HG03442 (cell line): ENCODE measurements at regions not wholly inside any gene's neighbourhood (a gene's known extent, or its start where the extent isn't known, plus 50 kb on each side); places are given as distances from the start of the nearest gene placed in this dataset.

ENCODE experiments used
- ATAC-seq: cut with Tn5 transposase; IDR thresholded peaks from one replicate; pipeline ENCODE4 v1.9.1; 2021; ENCODE audit warnings: mild to moderate bottlenecking, moderate library complexity; ENCODE audit not compliant: unreplicated experiment

DNA sequence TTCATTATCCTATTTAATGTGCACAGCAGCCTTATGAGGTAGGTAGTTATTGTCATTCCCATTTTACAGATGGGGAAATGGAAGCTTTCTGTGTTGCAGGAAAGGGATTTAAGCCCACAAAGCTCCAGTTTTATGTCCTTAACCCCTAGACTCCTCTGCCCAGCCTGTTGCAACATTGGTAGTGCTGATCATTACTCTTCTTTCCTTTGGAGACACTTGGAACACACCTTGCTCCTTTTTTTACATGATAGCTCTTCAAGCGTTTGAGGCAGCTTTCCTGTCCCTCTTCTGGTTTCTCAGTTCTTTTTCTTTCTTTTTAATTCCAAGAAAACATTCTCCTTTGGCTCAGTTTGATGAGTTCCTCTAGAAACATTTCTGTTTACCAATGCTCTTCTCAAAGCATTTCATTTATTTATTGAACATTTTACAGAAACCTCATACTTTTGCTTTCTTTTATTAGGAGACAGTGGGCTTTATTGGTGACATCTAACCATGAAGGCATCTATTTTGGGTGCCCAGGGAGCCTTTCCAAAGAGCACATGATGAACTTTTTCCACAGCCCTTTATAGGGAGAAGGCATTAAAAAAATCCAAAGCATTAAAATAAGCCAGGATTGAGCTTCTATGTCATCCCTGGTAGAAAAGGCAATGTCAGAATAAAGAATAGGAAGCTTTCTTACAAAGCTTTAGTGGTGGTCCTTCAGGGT lies 218.0 kb downstream of the TMEM38B start:
- no peak for ATAC-seq

DNA sequence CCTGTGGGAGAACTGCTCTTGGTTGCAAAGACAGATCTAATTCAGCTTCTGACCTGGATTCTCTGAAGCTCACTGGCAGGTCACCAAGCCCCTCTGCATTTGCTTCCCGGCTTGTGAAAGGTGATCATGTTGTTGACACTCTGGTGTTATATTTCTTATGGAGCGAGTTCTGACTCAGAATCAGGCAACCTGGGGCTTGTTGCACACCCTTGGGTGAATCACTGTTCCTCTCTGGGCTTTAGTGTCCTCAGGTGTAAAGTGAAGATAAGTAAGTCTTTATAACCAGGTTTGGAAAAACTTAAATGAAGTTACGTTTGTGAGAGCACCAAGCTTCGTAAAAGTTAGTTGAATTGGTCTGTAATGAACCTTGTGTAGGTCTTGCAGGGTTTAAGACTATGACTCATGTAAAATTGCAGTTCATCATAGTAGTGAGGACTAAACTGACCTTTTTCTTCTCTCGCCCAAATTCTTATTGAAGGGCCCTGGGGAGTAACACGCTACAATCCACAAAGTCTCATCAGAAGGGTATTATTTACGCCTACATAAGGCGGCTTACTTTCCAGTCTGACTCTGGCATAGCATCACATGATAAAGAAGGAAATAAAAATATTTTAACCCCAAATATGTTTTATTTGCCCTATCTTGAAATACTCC lies 218.6 kb downstream of the TMEM38B start:
- ATAC-seq = no peak

DNA sequence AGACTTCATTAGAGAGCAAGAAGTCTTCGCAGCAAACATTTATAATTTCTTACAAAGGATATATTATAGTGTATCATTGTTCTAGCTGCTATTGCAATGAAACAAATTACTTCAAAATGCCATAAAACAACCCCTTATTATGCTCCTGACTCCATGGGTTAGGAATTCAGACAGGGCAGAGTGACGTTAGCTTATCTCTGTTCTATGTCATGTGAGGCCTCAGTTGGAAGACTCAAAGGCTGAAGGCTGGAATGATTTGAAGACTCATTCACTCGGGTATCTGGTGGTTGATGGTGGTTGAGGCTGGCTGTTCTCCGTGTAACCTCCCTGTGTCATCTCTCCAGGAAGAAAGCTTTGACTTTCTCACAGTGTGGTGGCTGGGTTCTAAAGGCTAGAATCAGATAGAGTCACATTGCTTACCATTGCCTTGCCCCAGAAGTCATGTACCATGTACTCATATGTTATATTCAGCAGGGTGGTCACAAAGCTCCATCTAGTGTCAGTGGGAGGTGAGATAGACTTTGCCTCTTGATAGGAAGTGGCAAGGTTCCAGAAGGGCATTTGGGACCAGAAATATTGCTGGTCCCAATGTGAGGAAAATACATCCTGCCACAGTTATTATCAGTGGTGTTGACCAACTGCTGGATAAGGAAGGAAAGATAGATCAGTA lies 226.9 kb downstream of the TMEM38B start:
- ATAC-seq = no peak

DNA sequence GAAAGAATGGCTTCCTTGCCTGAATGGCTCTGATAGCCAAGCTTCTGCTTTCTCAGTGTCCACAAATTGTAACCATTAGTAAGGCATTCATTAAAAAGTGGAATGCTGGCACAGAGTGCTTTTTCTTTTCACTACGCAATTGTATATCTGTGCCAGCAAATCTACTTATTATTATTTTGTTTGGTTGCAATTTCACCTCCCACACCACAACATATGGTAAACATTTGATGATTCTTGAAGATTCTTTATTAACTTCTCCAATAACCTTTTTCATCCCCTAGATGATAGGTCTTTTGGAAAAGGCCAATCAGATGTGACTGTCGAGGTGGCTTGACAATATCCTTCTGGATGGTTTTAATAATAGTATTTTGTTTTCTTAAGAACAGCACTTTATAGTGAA lies 234.1 kb downstream of the TMEM38B start:
- no peak for ATAC-seq

DNA sequence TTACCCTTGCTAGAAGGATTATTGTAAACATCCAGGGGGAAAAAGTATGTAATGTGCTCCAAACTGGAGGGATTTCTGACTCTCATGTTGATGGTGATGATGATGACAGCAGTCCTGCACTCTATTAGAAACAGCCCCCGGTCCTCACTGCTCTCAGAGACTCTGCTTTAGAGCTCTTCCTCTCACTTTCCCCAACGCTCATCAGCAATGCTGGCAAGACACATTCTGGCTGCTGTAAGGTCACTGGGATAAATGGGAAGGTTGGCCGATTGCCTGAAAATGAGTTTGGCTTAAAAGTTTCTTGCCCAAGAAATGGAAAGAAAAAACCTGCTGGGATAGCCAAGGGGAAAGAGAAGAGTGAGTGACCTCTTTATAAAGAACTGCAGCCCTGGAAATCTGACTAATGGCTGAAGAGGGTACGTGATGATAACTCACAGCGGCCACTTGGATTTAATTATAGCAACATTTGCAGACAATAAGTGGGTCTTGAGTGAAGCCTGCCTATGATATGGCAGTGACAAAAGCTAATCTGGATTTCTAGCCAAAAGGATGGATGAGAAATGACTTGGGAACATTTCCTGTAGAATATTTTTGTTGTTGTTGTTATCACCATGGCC lies 235.8 kb downstream of the TMEM38B start:
- no peak for ATAC-seq

DNA sequence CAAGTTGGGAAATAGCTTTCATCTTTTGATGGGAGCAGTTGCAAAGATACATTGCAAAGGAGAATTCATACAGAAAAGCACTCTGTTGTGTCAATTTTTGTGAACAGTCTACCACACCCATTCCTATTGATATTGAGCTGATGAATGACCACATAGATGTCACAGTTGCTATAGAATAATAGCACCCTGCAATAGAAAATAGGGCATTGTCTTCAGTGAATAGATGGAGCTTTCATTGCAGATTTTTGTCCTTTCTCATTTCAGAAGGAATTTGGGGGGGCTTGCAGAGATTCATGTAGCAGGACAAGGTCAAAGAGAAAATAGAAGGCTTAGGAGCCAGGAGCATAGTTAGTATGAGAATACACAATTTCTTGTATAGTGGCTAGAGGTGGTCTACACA lies 237.9 kb downstream of the TMEM38B start:
- no peak for ATAC-seq

DNA sequence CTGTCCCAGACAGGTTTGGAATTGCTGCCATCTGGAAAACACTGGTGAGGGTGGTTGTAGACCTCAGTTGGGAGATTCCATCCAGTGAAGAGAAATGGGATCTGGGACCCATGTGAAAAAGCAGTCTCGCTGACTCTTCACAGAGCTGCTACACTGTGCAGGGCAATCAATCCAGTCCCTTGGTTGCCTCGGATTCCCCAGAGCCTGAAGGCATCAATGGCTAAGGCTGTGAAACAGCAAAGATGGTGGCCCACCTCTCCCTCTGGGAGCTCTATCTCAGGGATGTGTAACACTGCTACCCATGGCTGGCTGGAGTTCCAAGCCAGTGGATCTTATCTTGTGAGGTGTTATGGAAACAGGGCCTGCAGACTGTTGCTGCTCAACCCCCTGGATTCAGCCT lies 256.1 kb downstream of the TMEM38B start:
- no peak for ATAC-seq

DNA sequence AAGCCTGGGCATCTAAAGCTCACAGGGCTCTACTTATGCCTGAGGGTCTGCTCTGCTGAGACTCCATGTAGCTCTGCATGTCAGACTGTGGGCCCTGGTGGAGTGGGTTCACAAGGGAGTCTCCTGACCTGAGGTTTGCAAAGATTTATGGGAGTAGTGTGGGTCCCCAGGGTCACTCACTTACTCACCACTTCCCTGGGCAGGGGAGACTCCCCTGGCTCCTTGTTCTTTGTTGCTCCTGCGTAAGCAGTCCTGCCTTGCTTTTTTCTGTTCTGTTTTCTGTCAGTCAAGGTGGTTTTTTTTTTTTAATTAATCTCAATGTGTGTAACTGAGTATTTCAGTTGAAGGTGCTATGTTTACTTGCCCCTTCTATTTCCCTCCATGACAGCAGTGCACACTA lies 256.6 kb downstream of the TMEM38B start:
- no peak for ATAC-seq

DNA sequence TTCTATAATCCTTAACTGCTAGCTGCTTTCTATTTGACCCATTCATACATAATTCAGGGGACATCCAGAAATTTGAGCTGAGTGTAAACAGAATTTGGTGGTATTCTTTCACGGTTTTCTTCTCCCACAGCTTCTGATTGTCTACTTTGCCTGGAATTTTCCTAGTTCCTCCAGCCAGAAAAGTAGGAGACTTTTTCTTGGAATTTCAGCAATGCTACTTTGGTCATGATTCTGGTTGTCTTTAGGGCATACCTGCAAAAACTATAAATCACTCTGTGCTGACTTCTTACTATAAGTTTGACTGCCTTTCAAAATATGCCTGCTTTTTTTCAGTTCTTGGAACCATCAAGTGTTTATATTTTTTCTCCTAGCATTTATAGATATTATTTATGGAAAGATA lies 260.2 kb downstream of the TMEM38B start:
- no peak for ATAC-seq

DNA sequence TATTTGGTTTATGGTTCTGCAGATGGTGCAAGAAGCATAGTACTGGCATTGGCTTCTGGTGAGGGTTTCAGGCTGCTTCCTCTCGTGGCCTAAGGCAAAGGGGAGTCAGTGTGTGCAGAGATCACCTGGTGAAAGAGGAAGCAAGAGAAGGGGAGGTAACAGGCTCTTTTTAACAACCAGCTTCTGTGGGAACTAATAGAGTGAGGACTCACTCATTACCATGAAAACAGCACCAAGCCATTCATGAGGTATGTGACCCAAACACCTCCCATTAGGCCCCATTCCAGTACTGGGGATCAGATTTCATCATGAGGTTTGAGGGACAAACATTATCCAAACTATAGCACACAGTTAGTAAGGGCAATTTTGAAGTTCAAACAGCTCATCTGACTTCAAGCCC lies 263.5 kb downstream of the TMEM38B start:
- peak; percentile 42 for ATAC-seq

DNA sequence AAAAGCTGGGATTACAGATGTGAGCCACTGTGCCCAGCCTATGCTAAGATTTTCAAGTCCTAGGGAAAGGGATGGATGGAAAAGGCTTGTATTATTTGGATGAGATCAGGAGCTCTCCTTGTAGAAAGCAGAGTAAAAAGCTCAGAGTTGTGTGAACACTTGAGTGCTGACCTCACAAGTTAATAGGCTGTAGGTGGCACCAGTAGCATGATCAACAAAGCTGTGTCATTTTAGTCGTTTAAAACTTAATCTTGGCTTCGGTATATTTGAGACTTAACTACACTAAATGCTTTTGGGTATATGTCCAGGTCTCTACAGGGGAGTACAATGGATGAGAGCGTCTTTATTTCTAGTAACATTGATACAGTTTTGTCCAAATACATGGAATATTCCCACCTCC lies 264.2 kb downstream of the TMEM38B start:
- ATAC-seq = no peak

DNA sequence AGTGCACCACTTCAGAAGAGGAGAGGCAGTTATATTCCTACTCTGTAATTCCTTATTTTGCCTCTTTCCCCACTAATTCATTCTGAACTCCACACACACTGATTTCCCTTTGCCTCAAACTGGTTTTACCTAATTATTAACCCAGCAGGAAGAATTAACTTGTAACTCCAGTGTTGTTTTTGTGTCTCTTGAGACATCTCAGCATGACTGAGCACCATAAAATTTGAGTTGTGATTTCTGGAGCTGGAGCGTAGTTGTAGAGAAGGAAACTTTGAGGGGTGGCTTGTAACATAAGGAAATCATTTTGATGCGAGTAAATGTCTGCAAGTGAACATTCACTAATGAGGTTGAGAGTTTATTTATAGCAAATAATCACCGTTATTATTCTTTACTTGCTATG lies 265.2 kb downstream of the TMEM38B start:
- no peak for ATAC-seq

DNA sequence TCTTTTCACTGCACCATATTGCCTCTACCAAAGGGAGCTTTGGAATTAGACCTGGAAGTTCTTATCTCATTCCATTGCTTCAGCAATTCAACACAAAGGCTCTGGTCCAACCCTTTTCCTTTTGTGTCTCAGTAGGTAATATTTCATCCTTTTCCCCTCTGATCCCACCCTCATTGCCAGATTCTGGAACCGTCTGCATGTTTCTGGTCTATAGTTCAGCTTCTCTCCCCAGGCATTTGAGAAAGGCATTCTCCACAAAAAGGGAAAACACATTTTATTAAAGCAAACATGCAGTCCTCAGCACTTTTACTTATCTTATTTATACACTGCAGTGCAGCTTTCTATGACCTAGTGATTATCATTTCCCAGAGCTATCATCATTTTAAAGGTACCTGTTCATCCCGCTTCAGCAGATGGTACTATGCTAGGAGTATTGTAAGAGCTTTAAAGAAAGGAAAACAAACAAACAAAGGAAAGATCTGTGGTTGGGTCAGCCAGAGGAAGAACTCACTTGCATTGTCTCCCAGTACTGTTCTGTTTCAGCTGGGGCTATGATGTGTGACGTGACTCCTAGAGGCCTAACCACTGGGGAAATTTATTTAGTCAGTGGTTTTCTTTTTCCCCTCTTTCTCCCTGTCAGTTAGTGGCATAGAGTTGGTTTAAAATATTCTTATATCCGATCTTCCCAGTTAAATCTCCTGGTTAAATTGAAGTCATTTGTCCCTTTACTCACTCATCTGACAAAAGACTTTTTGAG lies 269.2 kb downstream of the TMEM38B start:
- ATAC-seq = peak; percentile 48

DNA sequence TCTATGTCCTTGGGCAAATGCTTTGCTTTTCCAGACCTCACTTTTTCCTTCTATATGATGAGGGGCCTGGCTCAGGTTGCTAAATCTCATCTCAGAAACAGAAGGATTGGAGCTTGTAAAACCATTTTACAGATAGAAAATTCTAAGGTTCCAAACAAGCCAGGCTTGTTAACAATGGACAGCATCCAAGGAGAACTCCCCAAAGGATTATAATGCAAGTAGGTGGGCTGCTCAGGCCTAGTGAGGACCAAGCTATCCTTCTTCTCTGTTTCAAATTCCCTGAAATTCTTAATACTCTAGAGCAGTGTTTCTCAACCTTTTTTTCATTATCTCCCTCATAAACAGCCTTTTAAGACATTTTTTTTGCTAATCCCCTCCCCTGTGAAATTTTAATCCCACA lies 269.8 kb downstream of the TMEM38B start:
- no peak for ATAC-seq

DNA sequence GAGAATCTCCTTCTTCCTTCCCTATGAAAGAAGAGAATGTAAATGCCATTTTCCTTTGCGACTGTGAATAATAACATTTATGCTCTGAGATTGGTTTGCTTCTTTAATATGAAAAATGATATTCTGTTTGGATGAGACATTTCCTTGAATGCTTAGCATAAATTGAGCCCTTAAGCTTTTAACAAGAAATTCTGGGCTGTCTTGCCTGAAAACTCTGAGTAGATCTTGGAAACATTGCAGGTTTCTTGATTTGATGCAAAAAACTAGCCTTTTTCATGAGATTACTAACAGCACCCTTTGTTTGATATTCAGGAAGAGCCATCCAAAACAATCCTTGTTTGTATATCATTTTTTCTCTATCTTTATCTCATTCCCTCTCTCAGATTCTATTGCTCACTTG lies 272.5 kb downstream of the TMEM38B start:
- ATAC-seq = no peak

DNA sequence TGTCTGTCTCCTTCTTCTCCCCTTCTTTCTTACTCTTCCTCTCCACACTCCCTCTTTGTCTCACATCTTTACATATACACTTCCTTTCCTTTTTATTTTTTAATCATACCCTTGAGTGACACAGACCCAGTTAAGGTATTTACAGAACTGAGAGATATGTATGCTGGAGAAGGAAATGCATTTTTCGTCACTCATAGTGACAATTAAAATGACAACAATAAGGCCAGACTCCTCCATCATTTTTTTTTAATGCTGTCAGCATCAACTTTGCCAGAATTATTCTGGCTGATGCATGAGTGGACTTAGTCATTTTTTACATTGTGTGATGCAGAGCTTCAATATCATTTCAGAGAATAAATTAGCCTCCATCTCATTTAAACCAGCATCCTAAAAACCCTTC lies 272.9 kb downstream of the TMEM38B start:
- ATAC-seq = no peak

DNA sequence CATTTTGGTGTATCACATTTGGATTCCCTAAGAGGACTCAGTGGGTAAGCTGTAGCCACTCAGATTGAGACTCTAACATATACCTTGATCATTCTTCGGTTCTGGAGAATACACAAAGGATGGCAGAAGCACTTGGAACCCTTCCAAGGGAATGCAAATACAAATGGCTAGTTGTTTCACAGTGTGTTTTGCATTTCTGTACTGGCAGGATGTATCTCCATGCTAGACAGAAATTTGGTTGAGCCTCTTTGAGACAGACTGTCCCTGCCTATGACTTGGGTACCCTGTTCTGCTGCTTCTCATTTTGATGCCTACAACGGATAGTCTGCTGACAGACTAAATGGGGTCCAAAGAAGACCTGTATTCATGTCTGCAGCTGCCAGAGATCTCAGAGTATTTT lies 273.5 kb downstream of the TMEM38B start:
- ATAC-seq = no peak

DNA sequence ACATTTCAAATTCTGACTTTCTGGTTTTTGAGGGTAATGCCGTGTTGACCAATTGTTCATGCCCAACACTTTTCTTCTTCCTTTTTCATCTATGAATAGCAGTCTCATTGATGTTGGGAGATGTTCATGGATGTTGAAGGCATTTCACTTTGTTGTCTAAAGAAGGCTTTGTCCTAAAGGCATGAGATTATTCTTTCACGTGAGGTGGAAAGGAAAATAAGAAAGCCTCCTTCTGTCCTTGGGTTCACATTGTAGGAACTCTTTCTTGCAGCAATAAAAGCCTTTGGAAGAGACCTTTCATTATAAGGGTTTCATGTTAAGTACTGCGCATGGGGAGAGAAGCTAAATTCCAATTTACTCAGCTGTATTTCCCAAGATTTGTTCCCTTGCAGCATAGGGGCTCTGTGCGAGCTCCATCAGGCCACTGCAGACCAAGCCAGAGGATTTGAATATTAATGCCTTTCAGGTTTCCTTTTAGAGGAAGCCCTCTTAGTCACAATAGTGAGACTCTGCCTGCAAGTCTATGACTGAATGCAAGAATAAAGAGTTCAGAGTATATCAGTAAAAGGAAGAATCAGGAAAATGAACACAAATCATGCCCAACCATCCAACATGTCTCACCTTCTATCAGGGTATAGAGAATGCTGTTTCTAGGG lies 274.6 kb downstream of the TMEM38B start:
- ATAC-seq = no peak

DNA sequence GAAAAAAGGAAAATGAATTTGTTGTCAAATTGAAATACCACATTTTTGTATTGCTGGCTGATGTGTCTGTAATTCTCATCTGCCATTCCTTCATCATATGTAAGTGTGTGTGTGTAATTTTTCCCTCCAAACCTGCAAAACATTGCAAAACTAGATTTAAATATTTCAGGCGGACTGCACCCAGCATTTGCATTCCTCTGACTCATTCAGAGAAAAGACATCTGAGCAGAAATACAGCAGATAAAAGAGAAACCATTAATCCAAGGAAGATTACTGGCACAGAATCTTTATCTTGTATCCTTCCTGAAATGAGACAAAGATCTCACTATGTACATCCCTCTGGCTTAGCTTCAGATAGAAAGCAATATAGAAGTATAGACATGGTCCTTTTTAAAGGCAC lies 275.3 kb downstream of the TMEM38B start:
- ATAC-seq = no peak

DNA sequence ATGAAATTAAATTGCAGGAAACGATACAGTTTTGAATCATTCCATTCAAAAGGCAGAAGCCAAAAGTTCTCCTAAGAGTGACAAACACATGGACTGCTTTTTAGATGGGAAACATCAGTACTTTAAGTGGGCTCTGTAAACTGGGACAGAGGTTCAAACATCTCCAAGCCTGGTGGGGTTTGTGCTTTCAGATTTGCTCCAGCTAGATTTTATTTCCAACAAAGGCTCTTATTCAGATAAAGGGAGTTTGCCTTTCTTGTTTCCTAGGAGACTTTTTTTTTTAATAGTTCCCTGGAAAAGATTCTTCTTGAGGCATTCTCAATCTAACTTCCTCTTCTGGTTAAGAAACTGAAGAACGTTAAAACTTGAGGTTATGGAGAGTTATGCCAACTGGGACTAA lies 277.6 kb downstream of the TMEM38B start:
- no peak for ATAC-seq
